ENCODE measurements at regions not wholly inside any gene's neighbourhood (a gene's known extent, or its start where the extent isn't known, plus 50 kb on each side); places are given as distances from the start of the nearest gene placed in this dataset.

- no peak for TF ChIP-seq POLR2AphosphoS5 (IDR thresholded peaks at IDR 0.05; ENCODE audit: low read depth, low read length)
- TF ChIP-seq, protein P1, sequence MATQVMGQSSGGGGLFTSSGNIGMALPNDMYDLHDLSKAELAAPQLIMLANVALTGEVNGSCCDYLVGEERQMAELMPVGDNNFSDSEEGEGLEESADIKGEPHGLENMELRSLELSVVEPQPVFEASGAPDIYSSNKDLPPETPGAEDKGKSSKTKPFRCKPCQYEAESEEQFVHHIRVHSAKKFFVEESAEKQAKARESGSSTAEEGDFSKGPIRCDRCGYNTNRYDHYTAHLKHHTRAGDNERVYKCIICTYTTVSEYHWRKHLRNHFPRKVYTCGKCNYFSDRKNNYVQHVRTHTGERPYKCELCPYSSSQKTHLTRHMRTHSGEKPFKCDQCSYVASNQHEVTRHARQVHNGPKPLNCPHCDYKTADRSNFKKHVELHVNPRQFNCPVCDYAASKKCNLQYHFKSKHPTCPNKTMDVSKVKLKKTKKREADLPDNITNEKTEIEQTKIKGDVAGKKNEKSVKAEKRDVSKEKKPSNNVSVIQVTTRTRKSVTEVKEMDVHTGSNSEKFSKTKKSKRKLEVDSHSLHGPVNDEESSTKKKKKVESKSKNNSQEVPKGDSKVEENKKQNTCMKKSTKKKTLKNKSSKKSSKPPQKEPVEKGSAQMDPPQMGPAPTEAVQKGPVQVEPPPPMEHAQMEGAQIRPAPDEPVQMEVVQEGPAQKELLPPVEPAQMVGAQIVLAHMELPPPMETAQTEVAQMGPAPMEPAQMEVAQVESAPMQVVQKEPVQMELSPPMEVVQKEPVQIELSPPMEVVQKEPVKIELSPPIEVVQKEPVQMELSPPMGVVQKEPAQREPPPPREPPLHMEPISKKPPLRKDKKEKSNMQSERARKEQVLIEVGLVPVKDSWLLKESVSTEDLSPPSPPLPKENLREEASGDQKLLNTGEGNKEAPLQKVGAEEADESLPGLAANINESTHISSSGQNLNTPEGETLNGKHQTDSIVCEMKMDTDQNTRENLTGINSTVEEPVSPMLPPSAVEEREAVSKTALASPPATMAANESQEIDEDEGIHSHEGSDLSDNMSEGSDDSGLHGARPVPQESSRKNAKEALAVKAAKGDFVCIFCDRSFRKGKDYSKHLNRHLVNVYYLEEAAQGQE (IDR thresholded peaks at IDR 0.05; ENCODE audit: insufficient read depth in 1 of 2, low read depth in 2 of 2, low read length in 2 of 2), result no peak
- no peak for TF ChIP-seq SIN3A (IDR thresholded peaks at IDR 0.05; ENCODE audit: borderline replicate concordance, insufficient read depth, low read length)
- no peak for TF ChIP-seq FOXP2 (optimal IDR thresholded peaks at IDR 0.05; ENCODE audit: borderline replicate concordance, extremely low read depth, extremely low read length, insufficient read depth)
- TF ChIP-seq TAF1 (IDR thresholded peaks at IDR 0.05; ENCODE audit: borderline replicate concordance, insufficient read depth, low read length), result no peak
These were observed 114.8 kb upstream of the MARCKS start for GRCh38 chr6:113742342-113742741.

DNA sequence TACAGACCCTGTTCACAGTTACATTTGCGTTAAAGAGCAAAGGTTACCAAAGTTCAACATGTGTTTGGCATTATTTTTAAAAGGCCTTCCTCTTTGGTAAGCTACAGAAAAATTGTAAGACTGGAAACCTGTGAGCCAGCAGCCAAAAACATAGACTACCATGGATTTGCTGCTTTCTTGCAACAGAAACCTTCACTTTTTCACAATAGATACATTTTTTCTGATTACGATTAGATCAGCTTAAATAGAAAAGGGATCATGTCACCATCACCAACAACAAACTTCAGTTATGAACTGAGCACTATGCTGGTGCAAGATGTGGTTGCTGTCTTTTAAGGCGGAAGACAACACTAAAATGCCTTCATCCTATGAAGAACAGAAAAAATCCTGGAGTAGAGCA, 112.3 kb upstream of the MARCKS start:
- TF ChIP-seq POLR2AphosphoS5 (IDR thresholded peaks at IDR 0.05; ENCODE audit: low read depth, low read length) (no peak), SIN3A (IDR thresholded peaks at IDR 0.05; ENCODE audit: borderline replicate concordance, insufficient read depth, low read length) (no peak), FOXP2 (optimal IDR thresholded peaks at IDR 0.05; ENCODE audit: borderline replicate concordance, extremely low read depth, extremely low read length, insufficient read depth) (no peak), TAF1 (IDR thresholded peaks at IDR 0.05; ENCODE audit: borderline replicate concordance, insufficient read depth, low read length) (no peak)
- TF ChIP-seq, protein P1 (IDR thresholded peaks at IDR 0.05; ENCODE audit: insufficient read depth in 1 of 2, low read depth in 2 of 2, low read length in 2 of 2), result no peak

DNA sequence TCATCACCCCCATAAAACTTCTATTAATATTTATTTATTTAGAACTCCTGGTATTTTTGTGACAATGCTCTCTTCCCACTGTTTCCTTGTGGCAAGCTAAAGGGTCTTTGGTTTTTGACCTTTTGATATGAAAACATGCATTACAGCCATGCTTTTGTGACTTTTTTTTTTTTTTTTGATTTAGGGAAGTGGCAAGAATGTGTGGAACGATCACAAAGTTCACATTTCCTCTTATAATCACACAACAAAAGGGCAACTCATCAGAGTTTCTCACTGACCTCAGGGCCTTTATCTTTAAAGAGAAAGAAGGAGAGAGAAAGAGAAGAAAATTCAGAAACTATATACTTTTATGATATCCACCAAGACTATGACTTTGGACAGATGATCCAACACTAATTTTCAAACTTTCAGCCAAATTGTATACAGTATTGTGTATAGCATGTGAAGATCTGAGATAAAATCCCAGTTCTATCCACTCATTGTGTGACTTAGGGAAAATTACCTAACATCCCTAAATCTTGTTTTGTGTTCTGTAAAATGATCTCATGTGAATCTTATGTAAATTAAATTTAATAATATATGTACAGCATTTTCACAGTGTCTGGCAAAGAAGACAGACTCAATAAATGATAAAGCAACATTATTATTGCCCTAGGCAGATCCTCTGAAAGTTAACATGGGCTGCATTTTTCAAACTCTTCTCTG, 106.8 kb upstream of the MARCKS start:
- TF ChIP-seq, protein P1 (IDR thresholded peaks at IDR 0.05; ENCODE audit: insufficient read depth in 1 of 2, low read depth in 2 of 2, low read length in 2 of 2), result no peak
- TF ChIP-seq TAF1 (IDR thresholded peaks at IDR 0.05; ENCODE audit: borderline replicate concordance, insufficient read depth, low read length), result no peak
- TF ChIP-seq FOXP2 (optimal IDR thresholded peaks at IDR 0.05; ENCODE audit: borderline replicate concordance, extremely low read depth, extremely low read length, insufficient read depth), result no peak
- no peak for TF ChIP-seq SIN3A (IDR thresholded peaks at IDR 0.05; ENCODE audit: borderline replicate concordance, insufficient read depth, low read length)
- no peak for TF ChIP-seq POLR2AphosphoS5 (IDR thresholded peaks at IDR 0.05; ENCODE audit: low read depth, low read length)

- TF ChIP-seq FOXP2 (optimal IDR thresholded peaks at IDR 0.05; ENCODE audit: borderline replicate concordance, extremely low read depth, extremely low read length, insufficient read depth) (no peak), TAF1 (IDR thresholded peaks at IDR 0.05; ENCODE audit: borderline replicate concordance, insufficient read depth, low read length) (no peak), POLR2AphosphoS5 (IDR thresholded peaks at IDR 0.05; ENCODE audit: low read depth, low read length) (no peak), SIN3A (IDR thresholded peaks at IDR 0.05; ENCODE audit: borderline replicate concordance, insufficient read depth, low read length) (no peak)
- TF ChIP-seq, protein P1 (IDR thresholded peaks at IDR 0.05; ENCODE audit: insufficient read depth in 1 of 2, low read depth in 2 of 2, low read length in 2 of 2), result no peak
These were observed 102.9 kb upstream of the MARCKS start for GRCh38 chr6:113754291-113754690.
